Activated CD4-positive, alpha-beta memory T cell treated with anti-CD3 and anti-CD28 coated beads for 36 hours (primary cell): ENCODE measurements at regions not wholly inside any gene's neighbourhood (a gene's known extent, or its start where the extent isn't known, plus 50 kb on each side); places are given as distances from the start of the nearest gene placed in this dataset.

Experiments
- CTCF ChIA-PET: fragments of 350-600 bp; sonication (Branson Sonifier 250); formaldehyde crosslinking; loops from one replicate; lab custom pipeline; 2021; ENCODE audit warnings: antibody characterized with exemption, inconsistent platforms; lab: Charles Lee
- POLR2A ChIA-PET: fragments of 350-600 bp; sonication (Branson Sonifier 250); formaldehyde crosslinking; loops from one replicate; lab custom pipeline; 2021; ENCODE audit warnings: antibody characterized with exemption; lab: Charles Lee
- DNase-seq: peaks from one replicate; pipeline ENCODE4 v3.0.0-alpha.2; 2020
- H3K27ac Mint-ChIP-seq: one replicate; pipeline ENCODE4 v1.8.0; 2021; ENCODE audit warnings: mixed read lengths
- H3K27me3 Mint-ChIP-seq: one replicate; pipeline ENCODE4 v1.8.0; 2021; ENCODE audit warnings: mixed read lengths
- H3K36me3 Mint-ChIP-seq: one replicate; pipeline ENCODE4 v1.8.0; 2021; ENCODE audit warnings: mixed read lengths
- H3K4me1 Mint-ChIP-seq: one replicate; pipeline ENCODE4 v1.8.0; 2021; ENCODE audit warnings: low read depth, mixed read lengths
- H3K4me3 Mint-ChIP-seq: one replicate; pipeline ENCODE4 v1.8.0; 2021; ENCODE audit warnings: mild to moderate bottlenecking, mixed read lengths
- H3K9me3 Mint-ChIP-seq: one replicate; pipeline ENCODE4 v1.8.0; 2021; ENCODE audit warnings: mixed read lengths
- intact Hi-C: fragments of 100-400 bp; cut with micrococcal nuclease; formaldehyde crosslinking; loops from one replicate; pipeline ENCODE4 v1.15.1; 2023

DNA sequence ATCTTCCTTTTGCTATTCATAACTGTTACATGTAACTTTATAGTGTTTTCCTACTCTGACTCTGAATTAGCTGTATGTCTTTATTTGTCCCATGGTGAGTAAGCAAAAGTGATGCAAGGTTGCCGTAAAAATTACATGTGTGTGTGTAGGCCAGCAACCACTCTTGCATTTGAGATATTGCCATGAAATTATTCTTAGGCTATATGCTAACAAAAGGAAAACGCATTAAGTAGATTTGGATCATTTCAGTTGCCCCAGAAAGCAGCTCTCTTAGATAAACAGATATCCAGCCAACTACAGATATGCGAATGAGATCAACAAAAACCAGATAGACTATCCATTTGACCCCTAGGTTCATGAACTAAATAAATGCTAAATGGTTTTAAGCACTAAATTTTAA is 73.6 kb downstream of the CYLC2 start:
- DNase-seq, result no peak
- intact Hi-C loops, result no loop called here
- no peak overlapping the region for H3K27ac Mint-ChIP-seq
- H3K4me3 Mint-ChIP-seq, result no peak overlapping the region
- no peaks in the 10 kb centered on the region for H3K27me3 Mint-ChIP-seq
- POLR2A ChIA-PET, result no interaction called here
- peaks cover 10% of the 10 kb centered on the region for H3K9me3 Mint-ChIP-seq
- no peaks in the 10 kb centered on the region for H3K4me1 Mint-ChIP-seq
- no peaks in the 10 kb centered on the region for H3K36me3 Mint-ChIP-seq
- CTCF ChIA-PET, result no interaction called here

- no peak for DNase-seq
- no peaks in the 10 kb centered on the region for H3K36me3 Mint-ChIP-seq
- H3K9me3 Mint-ChIP-seq, result peaks cover 9% of the 10 kb centered on the region
- no peaks in the 10 kb centered on the region for H3K27me3 Mint-ChIP-seq
- CTCF ChIA-PET, result no interaction called here
- H3K27ac Mint-ChIP-seq, result no peak overlapping the region
- H3K4me1 Mint-ChIP-seq, result no peaks in the 10 kb centered on the region
- intact Hi-C loops, result no loop called here
- no peak overlapping the region for H3K4me3 Mint-ChIP-seq
- POLR2A ChIA-PET, result no interaction called here
These were observed 83.4 kb downstream of the CYLC2 start for GRCh38 chr9:103078581-103078980.

GRCh38 chr9:103082494-103082893 is 87.4 kb downstream of the CYLC2 start:
- Mint-ChIP-seq H3K27me3 (no peaks in the 10 kb centered on the region), H3K9me3 (peaks cover 2% of the 10 kb centered on the region), H3K4me3 (no peak overlapping the region), H3K4me1 (no peaks in the 10 kb centered on the region), H3K27ac (no peak overlapping the region), H3K36me3 (no peaks in the 10 kb centered on the region)
- DNase-seq, result no peak
- ChIA-PET POLR2A (no interaction called here), CTCF (no interaction called here)
- intact Hi-C loops, result no loop called here

DNA sequence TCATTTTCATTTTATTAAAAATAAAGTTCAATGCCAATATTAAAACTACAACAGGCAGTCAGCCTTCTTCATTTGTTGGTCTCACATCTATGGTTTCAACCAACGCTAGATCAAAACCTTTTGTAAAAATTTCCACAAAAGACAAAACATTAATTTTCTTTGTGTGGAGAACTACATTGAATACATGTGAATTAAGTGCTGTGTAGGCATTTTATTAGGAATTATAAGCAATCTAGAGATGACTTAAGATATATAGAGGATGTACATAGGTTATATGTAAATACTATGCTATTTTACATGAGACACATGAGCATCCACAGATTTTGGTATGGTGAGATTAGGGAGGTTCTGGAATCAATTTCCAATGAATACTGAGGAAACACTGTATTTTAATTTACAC is 94.2 kb downstream of the CYLC2 start:
- intact Hi-C loops, result no loop called here
- Mint-ChIP-seq H3K27me3 (no peaks in the 10 kb centered on the region), H3K36me3 (no peaks in the 10 kb centered on the region), H3K4me1 (no peaks in the 10 kb centered on the region), H3K4me3 (no peak overlapping the region), H3K27ac (no peak overlapping the region), H3K9me3 (no peaks in the 10 kb centered on the region)
- POLR2A ChIA-PET, result no interaction called here
- no peak for DNase-seq
- CTCF ChIA-PET, result no interaction called here

GRCh38 chr9:103104101-103104500 is 109.0 kb downstream of the CYLC2 start:
- Mint-ChIP-seq H3K36me3 (no peaks in the 10 kb centered on the region), H3K4me1 (no peaks in the 10 kb centered on the region), H3K27me3 (no peaks in the 10 kb centered on the region), H3K9me3 (no peaks in the 10 kb centered on the region), H3K27ac (no peak overlapping the region), H3K4me3 (no peak overlapping the region)
- ChIA-PET CTCF (no interaction called here), POLR2A (no interaction called here)
- intact Hi-C loops, result no loop called here
- DNase-seq, result no peak

DNA sequence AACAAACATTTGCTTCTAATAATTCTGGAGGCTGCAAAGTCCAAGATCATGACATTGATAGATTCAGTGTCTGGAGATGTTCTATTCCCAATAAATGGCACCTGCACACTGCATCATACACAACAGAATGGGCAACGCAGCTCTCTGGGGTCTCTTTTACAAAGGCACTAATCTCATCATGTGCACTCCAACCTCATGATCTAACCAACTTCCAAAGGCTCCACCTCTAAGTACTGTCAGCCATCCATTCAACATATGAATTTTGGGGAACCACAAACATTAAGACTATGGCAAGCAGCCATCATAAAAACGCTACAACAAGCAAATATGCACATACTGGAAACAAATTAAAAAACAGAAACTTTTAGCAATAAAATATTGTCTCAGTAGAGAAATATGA is 121.1 kb downstream of the CYLC2 start:
- H3K27ac Mint-ChIP-seq, result no peak overlapping the region
- H3K4me3 Mint-ChIP-seq, result no peak overlapping the region
- ChIA-PET CTCF (no interaction called here), POLR2A (no interaction called here)
- peaks cover 5% of the 10 kb centered on the region for H3K9me3 Mint-ChIP-seq
- no peaks in the 10 kb centered on the region for H3K4me1 Mint-ChIP-seq
- intact Hi-C loops, result no loop called here
- H3K27me3 Mint-ChIP-seq, result no peaks in the 10 kb centered on the region
- no peak for DNase-seq
- no peaks in the 10 kb centered on the region for H3K36me3 Mint-ChIP-seq

DNA sequence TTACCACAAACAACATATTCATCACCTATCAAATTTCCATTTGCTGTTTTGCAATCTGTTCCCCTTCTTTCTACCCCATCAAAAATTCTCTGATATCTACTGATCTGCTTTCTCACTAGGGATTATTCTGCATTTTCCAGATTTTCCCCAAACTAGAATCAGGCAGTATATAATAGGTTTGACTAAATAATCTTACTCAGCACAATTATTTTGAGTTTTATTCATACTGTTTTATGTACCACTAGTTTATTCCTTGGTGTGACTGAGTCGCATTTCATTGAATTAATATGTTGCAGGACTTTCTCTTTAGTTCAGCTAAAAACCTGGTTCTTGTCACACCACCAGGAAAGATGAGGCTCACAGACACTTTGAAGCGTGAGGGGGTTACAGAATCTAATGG is 131.4 kb downstream of the CYLC2 start:
- Mint-ChIP-seq H3K4me1 (no peaks in the 10 kb centered on the region), H3K4me3 (no peak overlapping the region), H3K27me3 (no peaks in the 10 kb centered on the region), H3K36me3 (no peaks in the 10 kb centered on the region), H3K27ac (no peak overlapping the region), H3K9me3 (peaks cover 24% of the 10 kb centered on the region)
- intact Hi-C loops, result no loop called here
- DNase-seq, result no peak
- ChIA-PET POLR2A (no interaction called here), CTCF (no interaction called here)

DNA sequence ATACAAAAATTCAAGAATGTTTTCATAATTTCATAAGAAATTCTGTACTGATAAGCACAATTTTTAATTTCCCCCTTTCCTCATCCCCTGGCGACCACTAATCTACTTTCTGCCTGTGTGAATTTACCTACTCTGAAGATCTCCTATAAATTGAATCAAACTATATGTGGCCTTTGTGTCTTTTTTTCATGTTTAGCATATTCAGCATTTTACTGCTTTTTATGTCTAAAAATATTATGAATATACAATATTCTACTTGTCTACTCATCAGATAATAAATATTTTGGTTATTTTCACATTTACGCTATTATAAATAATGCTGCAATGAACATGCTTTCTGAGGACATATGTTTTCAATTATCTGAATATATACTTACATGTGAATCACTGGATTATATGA is 144.8 kb downstream of the CYLC2 start:
- intact Hi-C loops, result no loop called here
- Mint-ChIP-seq H3K36me3 (no peaks in the 10 kb centered on the region), H3K4me3 (no peak overlapping the region), H3K27ac (no peak overlapping the region), H3K9me3 (peaks cover 4% of the 10 kb centered on the region), H3K27me3 (no peaks in the 10 kb centered on the region), H3K4me1 (no peaks in the 10 kb centered on the region)
- ChIA-PET POLR2A (no interaction called here), CTCF (no interaction called here)
- DNase-seq, result no peak

GRCh38 chr9:103152473-103152872 is 157.3 kb downstream of the CYLC2 start:
- ChIA-PET POLR2A (no interaction called here), CTCF (no interaction called here)
- H3K9me3 Mint-ChIP-seq, result peaks cover 38% of the 10 kb centered on the region
- no peaks in the 10 kb centered on the region for H3K36me3 Mint-ChIP-seq
- H3K27ac Mint-ChIP-seq, result no peak overlapping the region
- intact Hi-C loops, result no loop called here
- no peak for DNase-seq
- no peaks in the 10 kb centered on the region for H3K27me3 Mint-ChIP-seq
- H3K4me3 Mint-ChIP-seq, result no peak overlapping the region
- H3K4me1 Mint-ChIP-seq, result no peaks in the 10 kb centered on the region

- ChIA-PET POLR2A (no interaction called here), CTCF (no interaction called here)
- Mint-ChIP-seq H3K9me3 (peaks cover 34% of the 10 kb centered on the region), H3K4me3 (no peak overlapping the region), H3K27ac (no peak overlapping the region), H3K27me3 (no peaks in the 10 kb centered on the region), H3K4me1 (no peaks in the 10 kb centered on the region), H3K36me3 (no peaks in the 10 kb centered on the region)
- intact Hi-C loops, result no loop called here
- no peak for DNase-seq
These were observed 172.4 kb downstream of the CYLC2 start for GRCh38 chr9:103167530-103167929.

DNA sequence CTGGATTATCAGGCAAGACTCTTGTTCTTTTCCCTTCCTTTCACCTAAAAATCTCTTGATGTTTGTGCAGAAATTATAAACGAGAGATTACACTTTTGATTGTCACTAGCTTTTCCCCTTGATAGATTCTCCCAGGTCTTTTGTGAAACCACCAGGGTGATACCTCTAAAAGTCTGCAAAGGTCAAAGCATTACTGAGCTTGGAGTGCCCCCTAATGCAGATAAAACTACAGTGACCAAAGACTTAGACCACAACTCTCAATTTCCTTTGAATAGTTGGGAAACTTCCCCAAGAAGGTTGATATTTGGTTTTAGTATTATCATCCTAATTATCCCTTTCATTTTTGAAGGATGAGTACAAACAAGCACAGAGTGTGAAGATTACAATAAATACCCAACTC is 173.1 kb downstream of the CYLC2 start:
- DNase-seq, result no peak
- ChIA-PET POLR2A (no interaction called here), CTCF (no interaction called here)
- Mint-ChIP-seq H3K27me3 (no peaks in the 10 kb centered on the region), H3K4me3 (no peak overlapping the region), H3K27ac (no peak overlapping the region), H3K4me1 (no peaks in the 10 kb centered on the region), H3K9me3 (peaks cover 34% of the 10 kb centered on the region), H3K36me3 (no peaks in the 10 kb centered on the region)
- intact Hi-C loops, result no loop called here

DNA sequence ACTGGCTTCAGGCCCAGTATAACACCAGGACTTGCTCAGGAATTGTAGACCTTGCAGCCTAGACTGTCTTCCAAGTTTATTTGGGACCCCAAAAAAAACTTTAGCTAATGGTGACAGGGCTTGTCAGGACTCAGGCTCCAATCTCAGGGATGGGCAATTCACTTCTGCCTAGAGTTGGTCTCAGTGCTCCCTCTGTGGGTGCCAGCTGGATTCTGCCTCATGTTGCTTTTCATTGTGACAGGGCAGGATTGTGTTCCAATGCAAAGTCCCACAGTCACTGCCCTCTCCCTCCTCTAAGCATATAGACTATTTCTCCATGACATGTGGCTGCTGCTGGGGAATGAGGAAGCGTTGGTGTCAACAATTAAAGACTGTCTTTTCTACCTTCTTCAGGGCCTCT is 174.7 kb downstream of the CYLC2 start:
- H3K9me3 Mint-ChIP-seq, result peaks cover 34% of the 10 kb centered on the region
- ChIA-PET CTCF (no interaction called here), POLR2A (no interaction called here)

DNA sequence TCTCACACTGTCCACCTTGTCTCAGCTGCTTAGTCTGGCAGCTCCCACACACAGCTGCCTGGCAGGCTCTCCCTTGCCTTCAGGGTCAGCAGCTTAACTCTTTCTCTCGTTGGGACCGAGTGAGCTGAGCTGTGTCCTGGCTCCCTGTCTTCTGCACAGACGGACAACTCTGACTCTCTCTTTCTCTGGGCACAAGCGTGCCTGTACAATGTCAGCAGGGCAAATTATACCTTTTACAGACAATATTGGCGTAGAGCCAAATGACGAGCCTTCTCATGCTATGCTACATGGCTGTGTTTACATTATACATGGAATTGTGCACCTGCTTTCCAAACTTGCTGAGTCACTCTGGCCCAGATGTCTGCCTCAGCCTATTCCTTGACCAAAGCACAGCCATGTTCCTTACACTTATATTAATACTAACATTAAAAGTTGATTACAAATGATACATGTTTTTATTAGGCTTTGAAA is 188.6 kb downstream of the CYLC2 start:
- intact Hi-C loops, result no loop called here
- Mint-ChIP-seq H3K4me1 (no peaks in the 10 kb centered on the region), H3K36me3 (no peaks in the 10 kb centered on the region), H3K27me3 (no peaks in the 10 kb centered on the region), H3K4me3 (no peak overlapping the region), H3K9me3 (peaks cover 4% of the 10 kb centered on the region), H3K27ac (no peak overlapping the region)
- DNase-seq, result no peak
- POLR2A ChIA-PET, result no interaction called here
- CTCF ChIA-PET, result no interaction called here

More for the DNA sequence above, 174.7 kb downstream of the CYLC2 start:
- DNase-seq, result no peak
- Mint-ChIP-seq H3K27me3 (no peaks in the 10 kb centered on the region), H3K4me3 (no peak overlapping the region), H3K27ac (no peak overlapping the region), H3K36me3 (no peaks in the 10 kb centered on the region), H3K4me1 (no peaks in the 10 kb centered on the region)
- intact Hi-C loops, result no loop called here

- Mint-ChIP-seq H3K4me3 (no peak overlapping the region), H3K9me3 (peaks cover 2% of the 10 kb centered on the region), H3K36me3 (no peaks in the 10 kb centered on the region), H3K4me1 (no peaks in the 10 kb centered on the region), H3K27ac (no peak overlapping the region), H3K27me3 (no peaks in the 10 kb centered on the region)
- intact Hi-C loops, result no loop called here
- no peak for DNase-seq
- ChIA-PET CTCF (no interaction called here), POLR2A (no interaction called here)
These were observed 191.8 kb downstream of the CYLC2 start for GRCh38 chr9:103186959-103187358.
